ENCODE measurements at regions not wholly inside any gene's neighbourhood (a gene's known extent, or its start where the extent isn't known, plus 50 kb on each side); places are given as distances from the start of the nearest gene placed in this dataset.

DNA sequence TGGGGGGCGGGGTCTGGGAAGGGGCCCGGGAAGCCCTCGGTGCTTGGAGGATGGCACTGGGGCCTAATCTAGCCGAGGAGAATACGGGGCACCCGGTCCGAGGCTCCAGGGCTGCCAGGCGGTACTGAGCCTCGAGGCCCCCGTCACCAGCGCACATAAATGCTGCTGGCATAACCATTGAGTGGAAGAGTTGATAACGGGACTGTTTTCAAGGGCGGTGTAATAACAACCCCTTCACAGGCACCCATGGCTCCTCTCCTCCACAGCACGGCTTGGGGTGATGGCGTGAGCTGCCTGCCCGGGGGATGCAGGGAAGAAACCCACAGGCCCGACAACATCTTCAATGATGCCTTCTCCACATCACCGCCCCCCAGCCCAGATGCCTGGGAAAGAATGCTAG is 130.7 kb downstream of the FAM53A start:
- Mint-ChIP-seq H3K4me1 (ENCODE audit: low read depth) (peaks cover 5% of the 10 kb centered on the region), H3K9me3 (no peaks in the 10 kb centered on the region), H3K27me3 (peaks cover 13% of the 10 kb centered on the region), H3K4me3 (no peak overlapping the region), H3K36me3 (ENCODE audit: low read depth) (no peaks in the 10 kb centered on the region), H3K27ac (no peak overlapping the region)
- ChIA-PET CTCF (no interaction called here), POLR2A (no interaction called here)
- ATAC-seq = no peak
- TF ChIP-seq CTCF (IDR thresholded peaks at IDR 0.05) = no peak
- intact Hi-C loops (cut with micrococcal nuclease) = no loop called here
- no peak for DNase-seq

DNA sequence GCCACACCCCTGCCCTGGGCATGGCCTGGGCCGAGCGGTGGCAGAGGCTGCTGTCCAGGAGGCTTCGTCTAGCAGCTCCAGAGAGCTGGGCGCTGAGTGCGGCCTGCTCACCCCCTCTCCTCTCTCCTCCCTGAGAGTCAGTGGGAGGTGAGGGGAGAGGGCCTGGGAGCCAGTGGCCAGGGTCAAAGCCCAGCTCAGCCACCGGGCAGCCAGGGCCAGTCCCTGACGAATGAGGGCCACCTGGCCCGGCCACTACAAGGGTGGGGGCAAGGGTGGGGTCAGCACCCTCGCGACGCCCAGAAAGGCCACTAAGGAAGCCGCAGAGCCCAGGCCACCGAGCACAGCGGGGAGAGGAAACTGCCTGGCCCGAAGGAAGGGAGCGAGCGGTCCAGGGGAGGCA is 131.7 kb downstream of the FAM53A start:
- ChIA-PET POLR2A (no interaction called here), CTCF (no interaction called here)
- Mint-ChIP-seq H3K27me3 (peaks cover 17% of the 10 kb centered on the region), H3K9me3 (no peaks in the 10 kb centered on the region), H3K27ac (no peak overlapping the region), H3K4me1 (ENCODE audit: low read depth) (peaks cover 8% of the 10 kb centered on the region), H3K36me3 (ENCODE audit: low read depth) (no peaks in the 10 kb centered on the region), H3K4me3 (no peak overlapping the region)
- DNase-seq (no peak), ATAC-seq (no peak)
- TF ChIP-seq CTCF (IDR thresholded peaks at IDR 0.05) = no peak
- intact Hi-C loops (cut with micrococcal nuclease) = no loop called here

GRCh38 chr4:1551211-1551610 is 132.9 kb downstream of the FAM53A start:
- POLR2A ChIA-PET = no interaction called here
- intact Hi-C loops (cut with micrococcal nuclease) = no loop called here
- H3K4me1 Mint-ChIP-seq (ENCODE audit: low read depth) = peaks cover 11% of the 10 kb centered on the region
- no peak for ATAC-seq
- no peak overlapping the region for H3K27ac Mint-ChIP-seq
- CTCF ChIA-PET = no interaction called here
- no peak for DNase-seq
- H3K36me3 Mint-ChIP-seq (ENCODE audit: low read depth) = no peaks in the 10 kb centered on the region
- no peak for TF ChIP-seq CTCF (IDR thresholded peaks at IDR 0.05)
- no peaks in the 10 kb centered on the region for H3K9me3 Mint-ChIP-seq
- H3K27me3 Mint-ChIP-seq = peaks cover 14% of the 10 kb centered on the region
- no peak overlapping the region for H3K4me3 Mint-ChIP-seq

GRCh38 chr4:1550122-1551070 is 133.7 kb downstream of the FAM53A start:
- no peak overlapping the region for H3K4me3 Mint-ChIP-seq
- ChIA-PET POLR2A (no interaction called here), CTCF (interaction anchor here (1.2 to 2.1 kb wide), 4 partner anchors 16 to 41 kb away, joined by 3 to 6 read pairs (median 4); no protein-coding TSS in a partner anchor)
- H3K27ac Mint-ChIP-seq = no peak overlapping the region
- ATAC-seq = no peak
- no peaks in the 10 kb centered on the region for H3K36me3 Mint-ChIP-seq (ENCODE audit: low read depth)
- TF ChIP-seq CTCF (IDR thresholded peaks at IDR 0.05) = no peak
- intact Hi-C loops (cut with micrococcal nuclease) = no loop called here
- DNase-seq = no peak
- H3K27me3 Mint-ChIP-seq = peaks cover 14% of the 10 kb centered on the region
- no peaks in the 10 kb centered on the region for H3K9me3 Mint-ChIP-seq
- peaks cover 11% of the 10 kb centered on the region for H3K4me1 Mint-ChIP-seq (ENCODE audit: low read depth)

GRCh38 chr4:1549638-1550035 is 134.5 kb downstream of the FAM53A start:
- H3K9me3 Mint-ChIP-seq = no peaks in the 10 kb centered on the region

More at GRCh38 chr4:1549638-1550035, 134.5 kb downstream of the FAM53A start:
- TF ChIP-seq CTCF (IDR thresholded peaks at IDR 0.05) = no peak
- DNase-seq (no peak), ATAC-seq (no peak)
- peaks cover 15% of the 10 kb centered on the region for H3K4me1 Mint-ChIP-seq (ENCODE audit: low read depth)
- intact Hi-C loops (cut with micrococcal nuclease) = no loop called here
- peaks cover 10% of the 10 kb centered on the region for H3K27me3 Mint-ChIP-seq
- H3K27ac Mint-ChIP-seq = no peak overlapping the region
- no peak overlapping the region for H3K4me3 Mint-ChIP-seq
- ChIA-PET CTCF (interaction anchor here (0.9 to 2.4 kb wide), 14 partner anchors 10 to 259 kb away, joined by 3 to 7 read pairs (median 4); no protein-coding TSS in a partner anchor), POLR2A (no interaction called here)
- H3K36me3 Mint-ChIP-seq (ENCODE audit: low read depth) = no peaks in the 10 kb centered on the region

Measured in activated CD8-positive, alpha-beta T cell treated with anti-CD3 and anti-CD28 coated beads for 36 hours (primary cell).